K562 (cell line): ENCODE measurements at regions not wholly inside any gene's neighbourhood (a gene's known extent, or its start where the extent isn't known, plus 50 kb on each side); places are given as distances from the start of the nearest gene placed in this dataset.

ENCODE experiments used
- CHD1 ChIP-seq: fragments of 200-600 bp; sonication (generic); IDR thresholded peaks from one replicate; pipeline ENCODE4 v1.6.1; 2012; ENCODE audit warnings: mild to moderate bottlenecking, moderate library complexity, low read length, inconsistent platforms
- ELF2 ChIP-seq: fragments of 250-450 bp; sonication (Bioruptor Pico); IDR thresholded peaks from 2 replicates; pipeline ENCODE4 v1.5.0; 2021; ENCODE audit warnings: mild to moderate bottlenecking
- FOXJ3 ChIP-seq: sonication (generic); formaldehyde crosslinking; IDR thresholded peaks from 2 replicates; pipeline ENCODE4 v1.4.0; 2020; ENCODE audit warnings: mild to moderate bottlenecking, missing genetic modification reagents
- FOXK2 ChIP-seq, 2 experiments: fragments of 450-650 bp; IDR thresholded peaks in 1 of 2; conservative IDR thresholded peaks in 1 of 2; 2 replicates each; pipeline ENCODE4 v1.6.1; 2016; ENCODE audit warnings: low read depth in 2 of 2, mild to moderate bottlenecking in 1 of 2
- POLR2AphosphoS2 ChIP-seq: IDR thresholded peaks from 2 replicates; pipeline ENCODE4 v1.6.1; 2012; ENCODE audit warnings: low read length, improper control_type of control experiment
- TCF7L2 ChIP-seq: fragments of 150-350 bp; IDR thresholded peaks from 2 replicates; pipeline ENCODE4 v1.6.1; 2016; ENCODE audit warnings: low read depth, mild to moderate bottlenecking, low read length, moderate library complexity

GRCh38 chr4:124514588-124514987 lies 197.9 kb downstream of the ANKRD50 start:
- no peak for TF ChIP-seq POLR2AphosphoS2
- TF ChIP-seq FOXK2 (conservative IDR thresholded peaks at IDR 0.05 in 1 of 2, IDR thresholded peaks at IDR 0.05 in 1 of 2; ENCODE audit: low read depth in 2 of 2) = no peak
- TF ChIP-seq CHD1 = no peak
- no peak for TF ChIP-seq FOXJ3
- TF ChIP-seq ELF2 (CRISPR knock-in tag) = no peak
- no peak for TF ChIP-seq TCF7L2
